Astrocyte (in vitro differentiated cells and primary cell): ENCODE measurements at regions not wholly inside any gene's neighbourhood (a gene's known extent, or its start where the extent isn't known, plus 50 kb on each side); places are given as distances from the start of the nearest gene placed in this dataset.
"Not testable (repeated sequence)": the region's sequence is repeated elsewhere in the genome, so short reads cannot be mapped to it uniquely, and the experiment has no call there.

ENCODE experiments used
- EZH2 ChIP-seq: IDR thresholded peaks from 2 replicates; pipeline ENCODE4 v1.6.1; 2012; ENCODE audit warnings: mild to moderate bottlenecking, low read length, inconsistent platforms; ENCODE audit not compliant: insufficient read depth
- TF ChIP-seq, protein P1 (sequence below): IDR thresholded peaks from 2 replicates; pipeline ENCODE4 v1.5.1; 2011; ENCODE audit warnings: low read depth, mild to moderate bottlenecking, inconsistent platforms, low read length, moderate library complexity; ENCODE audit not compliant: insufficient read depth

DNA sequence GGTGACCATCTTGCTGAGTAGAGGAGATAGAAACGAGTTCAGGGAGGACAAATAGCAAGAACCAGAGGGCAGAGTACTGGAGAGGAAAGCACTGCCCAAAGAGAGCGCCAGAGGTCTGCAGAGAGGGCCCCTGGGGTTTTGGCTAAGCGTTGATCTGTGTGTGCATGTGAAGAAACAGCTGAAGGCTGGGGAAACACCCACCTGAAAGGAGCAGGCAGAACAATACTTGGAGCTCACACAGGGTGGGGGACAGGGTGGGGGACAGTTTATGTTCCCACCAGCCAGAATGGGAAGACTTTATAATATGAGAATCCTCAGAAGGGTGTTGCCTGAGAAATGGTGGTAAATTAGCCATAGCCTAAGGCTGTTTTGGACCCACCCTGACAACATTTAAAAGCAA is 200.4 kb downstream of the NPIPB11 start:
- TF ChIP-seq, protein P1, sequence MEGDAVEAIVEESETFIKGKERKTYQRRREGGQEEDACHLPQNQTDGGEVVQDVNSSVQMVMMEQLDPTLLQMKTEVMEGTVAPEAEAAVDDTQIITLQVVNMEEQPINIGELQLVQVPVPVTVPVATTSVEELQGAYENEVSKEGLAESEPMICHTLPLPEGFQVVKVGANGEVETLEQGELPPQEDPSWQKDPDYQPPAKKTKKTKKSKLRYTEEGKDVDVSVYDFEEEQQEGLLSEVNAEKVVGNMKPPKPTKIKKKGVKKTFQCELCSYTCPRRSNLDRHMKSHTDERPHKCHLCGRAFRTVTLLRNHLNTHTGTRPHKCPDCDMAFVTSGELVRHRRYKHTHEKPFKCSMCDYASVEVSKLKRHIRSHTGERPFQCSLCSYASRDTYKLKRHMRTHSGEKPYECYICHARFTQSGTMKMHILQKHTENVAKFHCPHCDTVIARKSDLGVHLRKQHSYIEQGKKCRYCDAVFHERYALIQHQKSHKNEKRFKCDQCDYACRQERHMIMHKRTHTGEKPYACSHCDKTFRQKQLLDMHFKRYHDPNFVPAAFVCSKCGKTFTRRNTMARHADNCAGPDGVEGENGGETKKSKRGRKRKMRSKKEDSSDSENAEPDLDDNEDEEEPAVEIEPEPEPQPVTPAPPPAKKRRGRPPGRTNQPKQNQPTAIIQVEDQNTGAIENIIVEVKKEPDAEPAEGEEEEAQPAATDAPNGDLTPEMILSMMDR = not testable (repeated sequence)
- TF ChIP-seq EZH2 = not testable (repeated sequence)
